Endothelial cell of umbilical vein (primary cell): ENCODE measurements at regions not wholly inside any gene's neighbourhood (a gene's known extent, or its start where the extent isn't known, plus 50 kb on each side); places are given as distances from the start of the nearest gene placed in this dataset.

Source experiments
- BruUV-seq: library from RNA; stranded (reverse); fragments of 400-500 nt; replicated peaks from 2 replicates; lab custom pipeline; 2021; lab: Mats Ljungman, UMichigan
- CTCF ChIA-PET: fragments of 300-600, 350-600 bp; sonication (Branson Sonifier 250); formaldehyde crosslinking; loops from one replicate; lab custom pipeline; 2021; ENCODE audit warnings: antibody characterized with exemption, inconsistent platforms; lab: Charles Lee
- POLR2A ChIA-PET: fragments of 300-600, 350-600 bp; sonication (Branson Sonifier 250); formaldehyde crosslinking; loops from one replicate; lab custom pipeline; 2021; ENCODE audit warnings: antibody characterized with exemption, inconsistent platforms; lab: Charles Lee
- DNase-seq: peaks from one replicate; pipeline ENCODE4 v3.0.0-alpha.2; 2011; ENCODE audit warnings: low read depth, low spot score
- FAIRE-seq: peaks from 2 replicates; lab custom pipeline; 2011; peaks lifted over from hg19 to GRCh38; lab: Jason Lieb, UNC
- H2AFZ ChIP-seq: 2 replicates; pipeline ENCODE4 v1.6.0; 2012; ENCODE audit warnings: low read depth, low read length, control low read depth, inconsistent platforms
- H3K27ac ChIP-seq: 2 replicates; pipeline ENCODE4 v1.5.1; 2011; ENCODE audit warnings: low read depth, mild to moderate bottlenecking, control low read depth, low read length, moderate library complexity; ENCODE audit not compliant: insufficient read depth
- H3K27me3 ChIP-seq, 2 experiments: 2 replicates each; pipeline versions ENCODE4 v1.6.0 to v1.6.1; 2011; ENCODE audit warnings: low read length in 2 of 2, mixed read lengths in 1 of 2; ENCODE audit not compliant: control insufficient read depth in 2 of 2, insufficient read depth in 2 of 2
- H3K36me3 ChIP-seq, 2 experiments: 2 replicates in 1 of 2; 3 replicates in 1 of 2; pipeline ENCODE4 v1.5.1; 2011; ENCODE audit warnings: low read length in 2 of 2, mild to moderate bottlenecking in 1 of 2, moderate library complexity in 1 of 2; ENCODE audit not compliant: control insufficient read depth in 2 of 2, insufficient read depth in 2 of 2; ENCODE audit errors: extremely low read depth in 1 of 2
- H3K4me1 ChIP-seq: 3 replicates; pipeline ENCODE4 v1.5.1; 2011; ENCODE audit warnings: mild to moderate bottlenecking, low read length; ENCODE audit not compliant: control insufficient read depth, insufficient read depth; ENCODE audit errors: extremely low read depth
- H3K4me2 ChIP-seq: 2 replicates; pipeline ENCODE4 v1.6.1; 2011; ENCODE audit warnings: low read length, control low read depth, mixed read lengths; ENCODE audit not compliant: insufficient read depth
- H3K4me3 ChIP-seq, 3 experiments: fragments of 200-600 bp in 1 of 3; sonication (generic), shearing (Covaris generic) in 1 of 3; replicated peaks in 1 of 3; 2 replicates each; pipeline ENCODE4 v1.5.1; 2011 to 2016; ENCODE audit warnings: control low read depth in 3 of 3, low read length in 3 of 3, mild to moderate bottlenecking in 2 of 3, inconsistent platforms in 1 of 3, low read depth in 1 of 3, moderate library complexity in 1 of 3; ENCODE audit not compliant: insufficient read depth in 1 of 3
- H3K79me2 ChIP-seq: 2 replicates; pipeline ENCODE4 v1.6.0; 2012; ENCODE audit warnings: low read length, inconsistent platforms; ENCODE audit not compliant: control insufficient read depth, insufficient read depth
- H3K9ac ChIP-seq: replicated peaks from 2 replicates; pipeline ENCODE3; 2011; ENCODE audit warnings: low read length, control low read depth; ENCODE audit not compliant: insufficient read depth; ENCODE audit errors: extremely low read depth
- H3K9me1 ChIP-seq: replicated peaks from 3 replicates; pipeline ENCODE4 v1.6.0; 2011; ENCODE audit warnings: mild to moderate bottlenecking, low read length; ENCODE audit not compliant: control insufficient read depth, insufficient read depth; ENCODE audit errors: extremely low read depth
- H3K9me3 ChIP-seq: replicated peaks from 2 replicates; pipeline ENCODE4 v1.5.1; 2012; ENCODE audit warnings: low read length, inconsistent platforms; ENCODE audit not compliant: control insufficient read depth, insufficient read depth
- H4K20me1 ChIP-seq: replicated peaks from 2 replicates; pipeline ENCODE3; 2011; ENCODE audit warnings: mild to moderate bottlenecking, low read length; ENCODE audit not compliant: control insufficient read depth, insufficient read depth; ENCODE audit errors: extremely low read depth
- CTCF ChIP-seq, 2 donors: IDR thresholded peaks; 1 replicate in 1 of 2; 2 replicates in 1 of 2; pipeline ENCODE4 v1.5.1; 2011; ENCODE audit warnings: low read length in 2 of 2, mild to moderate bottlenecking in 2 of 2, moderate library complexity in 2 of 2, control low read depth in 1 of 2, inconsistent platforms in 1 of 2, low read depth in 1 of 2; ENCODE audit not compliant: insufficient read depth in 1 of 2; ENCODE audit errors: extremely low read depth in 1 of 2
- EZH2 ChIP-seq: IDR thresholded peaks from 2 replicates; pipeline ENCODE4 v1.6.1; 2012; ENCODE audit warnings: borderline replicate concordance, low read depth, mild to moderate bottlenecking, moderate library complexity, low read length, inconsistent platforms; ENCODE audit not compliant: severe bottlenecking
- FOS ChIP-seq: IDR thresholded peaks from 2 replicates; pipeline ENCODE4 v1.6.1; 2011; ENCODE audit warnings: mild to moderate bottlenecking, low read length, moderate library complexity, borderline replicate concordance; ENCODE audit not compliant: insufficient read depth
- GATA2 ChIP-seq: IDR thresholded peaks from 2 replicates; pipeline ENCODE4 v1.7.0; 2011; ENCODE audit warnings: low read depth, mild to moderate bottlenecking, moderate library complexity, mixed read lengths, low read length; ENCODE audit not compliant: insufficient read length, insufficient read depth
- JUN ChIP-seq: IDR thresholded peaks from 2 replicates; pipeline ENCODE4 v1.6.1; 2011; ENCODE audit warnings: borderline replicate concordance, low read depth; ENCODE audit not compliant: insufficient read length, insufficient read depth
- MAX ChIP-seq: IDR thresholded peaks from 2 replicates; pipeline ENCODE4 v1.6.1; 2011; ENCODE audit not compliant: insufficient read depth, insufficient read length
- MYC ChIP-seq: IDR thresholded peaks from one replicate; pipeline ENCODE4 v1.6.1; 2011; ENCODE audit warnings: mild to moderate bottlenecking, low read depth, low read length
- POLR2A ChIP-seq: IDR thresholded peaks from 2 replicates; pipeline ENCODE4 v1.6.1; 2012; ENCODE audit warnings: low read depth, mild to moderate bottlenecking, control low read depth, low read length
- POLR2AphosphoS5 ChIP-seq: IDR thresholded peaks from 2 replicates; pipeline ENCODE4 v1.6.1; 2012; ENCODE audit warnings: low read depth, mild to moderate bottlenecking, control low read depth, low read length, moderate library complexity; ENCODE audit not compliant: insufficient read depth
- dilution Hi-C: fragments of 300-500 bp; cut with MboI; formaldehyde crosslinking; loops from one replicate; pipeline ENCODE4 v1.15.0; 2019; ENCODE audit warnings: low sequenced_read_pairs; ENCODE audit not compliant: extremely low pct_ligation_motif_present
- intact Hi-C: fragments of 100-400 bp; cut with micrococcal nuclease; formaldehyde crosslinking; loops from one replicate; pipeline ENCODE4 v1.10.0; 2022

GRCh38 chr13:105033999-105034398 is 1501.5 kb downstream of the EFNB2 start:
- BruUV-seq, result no TSS peak
- POLR2A ChIA-PET, result no interaction called here
- dilution Hi-C loops, result no loop called here

More at GRCh38 chr13:105033999-105034398, 1501.5 kb downstream of the EFNB2 start:
- no peak for DNase-seq
- H3K27ac ChIP-seq, result no peak overlapping the region
- intact Hi-C loops, result no loop called here
- no peak overlapping the region for H3K9ac ChIP-seq
- CTCF ChIA-PET, result interaction anchor here (1.5 kb wide), 1 partner anchor 168 kb away, joined by 3 read pairs; no protein-coding TSS in a partner anchor
- no peaks in the 10 kb centered on the region for H3K36me3 ChIP-seq
- no peak overlapping the region for H2AFZ ChIP-seq
- peaks cover 25% of the 10 kb centered on the region for H3K4me1 ChIP-seq
- no peaks in the 10 kb centered on the region for H3K9me1 ChIP-seq
- no peaks in the 10 kb centered on the region for H3K27me3 ChIP-seq
- H4K20me1 ChIP-seq, result no peaks in the 10 kb centered on the region
- H3K79me2 ChIP-seq, result no peaks in the 10 kb centered on the region
- FAIRE-seq, result no peak
- TF ChIP-seq POLR2AphosphoS5 (no peak), CTCF (IDR thresholded peaks at IDR 0.05; ENCODE audit: extremely low read depth in 1 of 2, insufficient read depth in 1 of 2, low read depth in 1 of 2, low read length in 2 of 2) (no peak), MYC (no peak), GATA2 (no peak), JUN (no peak), MAX (no peak), FOS (no peak), EZH2 (no peak), POLR2A (no peak)
- no peak overlapping the region for H3K4me2 ChIP-seq
- H3K9me3 ChIP-seq, result no peaks in the 10 kb centered on the region
- H3K4me3 ChIP-seq, result no peak overlapping the region
